ENCODE measurements at regions not wholly inside any gene's neighbourhood (a gene's known extent, or its start where the extent isn't known, plus 50 kb on each side); places are given as distances from the start of the nearest gene placed in this dataset.

DNA sequence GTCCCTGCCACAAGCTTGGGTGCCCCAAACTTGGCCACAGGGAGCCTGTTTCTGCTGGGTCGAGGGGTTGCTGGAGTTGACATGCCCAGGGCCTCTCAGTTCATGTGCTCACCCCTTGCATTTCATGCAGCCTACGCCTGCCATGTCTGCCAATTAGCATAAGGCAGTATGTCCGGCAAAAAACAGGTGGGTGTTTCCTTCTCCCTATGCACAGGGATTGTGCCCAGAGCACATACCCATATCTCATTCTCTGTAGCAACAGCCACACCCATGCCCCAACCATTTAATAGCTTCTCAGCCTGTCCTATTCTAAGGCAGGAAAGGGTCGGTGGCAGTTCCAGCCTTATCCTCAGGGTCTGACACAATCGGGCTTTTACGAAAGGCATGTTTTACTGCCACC lies 340.4 kb upstream of the ASIC2 start:
- TF ChIP-seq, protein P1, sequence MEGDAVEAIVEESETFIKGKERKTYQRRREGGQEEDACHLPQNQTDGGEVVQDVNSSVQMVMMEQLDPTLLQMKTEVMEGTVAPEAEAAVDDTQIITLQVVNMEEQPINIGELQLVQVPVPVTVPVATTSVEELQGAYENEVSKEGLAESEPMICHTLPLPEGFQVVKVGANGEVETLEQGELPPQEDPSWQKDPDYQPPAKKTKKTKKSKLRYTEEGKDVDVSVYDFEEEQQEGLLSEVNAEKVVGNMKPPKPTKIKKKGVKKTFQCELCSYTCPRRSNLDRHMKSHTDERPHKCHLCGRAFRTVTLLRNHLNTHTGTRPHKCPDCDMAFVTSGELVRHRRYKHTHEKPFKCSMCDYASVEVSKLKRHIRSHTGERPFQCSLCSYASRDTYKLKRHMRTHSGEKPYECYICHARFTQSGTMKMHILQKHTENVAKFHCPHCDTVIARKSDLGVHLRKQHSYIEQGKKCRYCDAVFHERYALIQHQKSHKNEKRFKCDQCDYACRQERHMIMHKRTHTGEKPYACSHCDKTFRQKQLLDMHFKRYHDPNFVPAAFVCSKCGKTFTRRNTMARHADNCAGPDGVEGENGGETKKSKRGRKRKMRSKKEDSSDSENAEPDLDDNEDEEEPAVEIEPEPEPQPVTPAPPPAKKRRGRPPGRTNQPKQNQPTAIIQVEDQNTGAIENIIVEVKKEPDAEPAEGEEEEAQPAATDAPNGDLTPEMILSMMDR (IDR thresholded peaks at IDR 0.05) = no peak
- TF ChIP-seq POLR2A (IDR thresholded peaks at IDR 0.05) = no peak

Data from esophagus squamous epithelium (tissue), 4 donors.